PC-3 (cell line): ENCODE measurements at regions not wholly inside any gene's neighbourhood (a gene's known extent, or its start where the extent isn't known, plus 50 kb on each side); places are given as distances from the start of the nearest gene placed in this dataset.
"Not testable (repeated sequence)": the region's sequence is repeated elsewhere in the genome, so short reads cannot be mapped to it uniquely, and the experiment has no call there.

Experiments
- EZH2 ChIP-seq: fragments of 300-600 bp; sonication (generic); IDR thresholded peaks from one replicate; pipeline ENCODE4 v1.6.1; 2017; ENCODE audit warnings: antibody characterized with exemption, mild to moderate bottlenecking, low read length; ENCODE audit not compliant: unreplicated experiment
- EZH2phosphoT487 ChIP-seq: fragments of 300-600 bp; sonication (generic); IDR thresholded peaks from 2 replicates; pipeline ENCODE4 v1.6.1; 2018; ENCODE audit warnings: mild to moderate bottlenecking, antibody characterized with exemption, low read length, borderline replicate concordance
- TF ChIP-seq, protein P1 (sequence below): fragments of 300-600 bp; sonication (generic); conservative IDR thresholded peaks from 2 replicates; pipeline ENCODE4 v1.5.1; 2017; ENCODE audit warnings: antibody characterized with exemption, low read depth, mild to moderate bottlenecking, low read length

DNA sequence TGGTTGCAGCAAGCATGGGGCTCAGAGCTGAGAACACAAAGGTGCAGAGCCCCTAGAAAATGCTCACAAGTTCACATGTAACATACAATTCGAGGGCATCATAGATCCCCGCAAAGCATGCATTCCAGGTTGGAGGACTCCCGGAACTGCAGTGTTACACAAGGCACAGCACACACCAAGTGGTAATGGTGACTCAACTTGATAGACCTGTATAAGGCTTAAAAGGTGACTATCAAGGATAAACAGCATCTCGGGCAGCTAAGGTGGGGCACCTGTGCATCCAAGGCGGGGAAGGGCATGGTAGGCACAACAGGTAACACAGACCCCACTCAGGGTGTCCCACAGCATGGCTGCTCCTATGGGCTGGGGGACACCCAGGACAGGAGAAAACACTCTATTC lies 167.3 kb downstream of the KLRB1 start:
- not testable (repeated sequence) for TF ChIP-seq EZH2, EZH2phosphoT487
- TF ChIP-seq, protein P1, sequence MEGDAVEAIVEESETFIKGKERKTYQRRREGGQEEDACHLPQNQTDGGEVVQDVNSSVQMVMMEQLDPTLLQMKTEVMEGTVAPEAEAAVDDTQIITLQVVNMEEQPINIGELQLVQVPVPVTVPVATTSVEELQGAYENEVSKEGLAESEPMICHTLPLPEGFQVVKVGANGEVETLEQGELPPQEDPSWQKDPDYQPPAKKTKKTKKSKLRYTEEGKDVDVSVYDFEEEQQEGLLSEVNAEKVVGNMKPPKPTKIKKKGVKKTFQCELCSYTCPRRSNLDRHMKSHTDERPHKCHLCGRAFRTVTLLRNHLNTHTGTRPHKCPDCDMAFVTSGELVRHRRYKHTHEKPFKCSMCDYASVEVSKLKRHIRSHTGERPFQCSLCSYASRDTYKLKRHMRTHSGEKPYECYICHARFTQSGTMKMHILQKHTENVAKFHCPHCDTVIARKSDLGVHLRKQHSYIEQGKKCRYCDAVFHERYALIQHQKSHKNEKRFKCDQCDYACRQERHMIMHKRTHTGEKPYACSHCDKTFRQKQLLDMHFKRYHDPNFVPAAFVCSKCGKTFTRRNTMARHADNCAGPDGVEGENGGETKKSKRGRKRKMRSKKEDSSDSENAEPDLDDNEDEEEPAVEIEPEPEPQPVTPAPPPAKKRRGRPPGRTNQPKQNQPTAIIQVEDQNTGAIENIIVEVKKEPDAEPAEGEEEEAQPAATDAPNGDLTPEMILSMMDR, result not testable (repeated sequence)
